Lower leg skin (tissue), 4 donors: ENCODE measurements at regions not wholly inside any gene's neighbourhood (a gene's known extent, or its start where the extent isn't known, plus 50 kb on each side); places are given as distances from the start of the nearest gene placed in this dataset.

ENCODE experiments used
- DNase-seq, 2 donors: peaks; one replicate each; pipeline ENCODE4 v3.0.0-alpha.2; 2019; ENCODE audit warnings: low spot score in 2 of 2
- H3K4me3 ChIP-seq: fragments of 200-600 bp; sonication (generic); 2 replicates; pipeline ENCODE4 v1.5.1; 2017; ENCODE audit warnings: mild to moderate bottlenecking, low read depth; ENCODE audit not compliant: poor library complexity, severe bottlenecking
- POLR2A ChIP-seq, 2 donors: fragments of 450-650 bp; IDR thresholded peaks; one replicate each; pipeline ENCODE4 v1.6.1; 2016 to 2017; ENCODE audit warnings: antibody characterized with exemption in 2 of 2, mild to moderate bottlenecking in 1 of 2, moderate library complexity in 1 of 2
- WGBS, 2 donors: methylation state at CpG; one replicate each; pipeline ENCODE4 v1.1.5; 2018; 5-methylcytosine and 5-hydroxymethylcytosine counted together
- intact Hi-C: fragments of 100-400 bp; cut with DNase I; formaldehyde crosslinking; loops from one replicate; pipeline ENCODE4 v1.15.0; 2023; ENCODE audit warnings: low total_unique reads
- TF ChIP-seq, protein P1 (sequence below), 3 donors: fragments of 450-650 bp; IDR thresholded peaks; one replicate each; pipeline ENCODE4 v1.5.1; 2016; ENCODE audit warnings: antibody characterized with exemption in 3 of 3, mild to moderate bottlenecking in 3 of 3, moderate library complexity in 2 of 3

DNA sequence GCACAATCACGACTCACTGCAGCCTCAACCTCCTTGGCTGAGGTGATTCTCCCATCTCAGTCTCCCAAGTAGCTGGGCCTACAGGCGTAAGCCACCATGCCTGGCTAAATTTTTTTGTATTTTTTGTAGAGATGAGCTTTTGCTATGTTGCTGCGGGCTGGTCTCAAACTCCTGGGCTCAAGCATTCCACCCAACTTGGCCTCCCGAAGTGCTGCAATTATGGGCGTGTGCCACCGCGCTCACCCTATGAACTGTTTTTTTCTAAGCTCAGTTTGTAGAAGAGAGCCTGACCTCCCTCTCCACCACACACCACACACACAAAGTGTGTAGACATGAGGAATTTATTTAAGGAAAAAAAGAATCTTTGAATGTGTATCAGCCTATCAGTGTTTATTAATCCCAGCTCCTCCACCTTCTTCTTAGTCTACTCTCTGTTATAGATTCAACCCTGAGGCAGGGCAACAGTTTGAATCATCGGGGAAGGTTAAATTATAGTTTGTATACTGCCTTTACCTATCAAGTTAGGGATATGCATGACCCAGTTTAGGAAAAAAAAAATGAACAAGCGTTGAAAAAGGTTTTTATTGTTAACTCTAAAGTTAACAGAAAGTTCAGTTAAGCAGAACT is 74.1 kb downstream of the PLEKHG1 start:
- DNase-seq, result no peak
- intact Hi-C loops, result no loop called here
- no peak overlapping the region for H3K4me3 ChIP-seq
- TF ChIP-seq POLR2A (IDR thresholded peaks at IDR 0.05), result no peak
- TF ChIP-seq, protein P1, sequence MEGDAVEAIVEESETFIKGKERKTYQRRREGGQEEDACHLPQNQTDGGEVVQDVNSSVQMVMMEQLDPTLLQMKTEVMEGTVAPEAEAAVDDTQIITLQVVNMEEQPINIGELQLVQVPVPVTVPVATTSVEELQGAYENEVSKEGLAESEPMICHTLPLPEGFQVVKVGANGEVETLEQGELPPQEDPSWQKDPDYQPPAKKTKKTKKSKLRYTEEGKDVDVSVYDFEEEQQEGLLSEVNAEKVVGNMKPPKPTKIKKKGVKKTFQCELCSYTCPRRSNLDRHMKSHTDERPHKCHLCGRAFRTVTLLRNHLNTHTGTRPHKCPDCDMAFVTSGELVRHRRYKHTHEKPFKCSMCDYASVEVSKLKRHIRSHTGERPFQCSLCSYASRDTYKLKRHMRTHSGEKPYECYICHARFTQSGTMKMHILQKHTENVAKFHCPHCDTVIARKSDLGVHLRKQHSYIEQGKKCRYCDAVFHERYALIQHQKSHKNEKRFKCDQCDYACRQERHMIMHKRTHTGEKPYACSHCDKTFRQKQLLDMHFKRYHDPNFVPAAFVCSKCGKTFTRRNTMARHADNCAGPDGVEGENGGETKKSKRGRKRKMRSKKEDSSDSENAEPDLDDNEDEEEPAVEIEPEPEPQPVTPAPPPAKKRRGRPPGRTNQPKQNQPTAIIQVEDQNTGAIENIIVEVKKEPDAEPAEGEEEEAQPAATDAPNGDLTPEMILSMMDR (IDR thresholded peaks at IDR 0.05), result no peak
- 73 to 85% methylated on average over 9 of the region's 9 CpGs for WGBS, 2 donors

DNA sequence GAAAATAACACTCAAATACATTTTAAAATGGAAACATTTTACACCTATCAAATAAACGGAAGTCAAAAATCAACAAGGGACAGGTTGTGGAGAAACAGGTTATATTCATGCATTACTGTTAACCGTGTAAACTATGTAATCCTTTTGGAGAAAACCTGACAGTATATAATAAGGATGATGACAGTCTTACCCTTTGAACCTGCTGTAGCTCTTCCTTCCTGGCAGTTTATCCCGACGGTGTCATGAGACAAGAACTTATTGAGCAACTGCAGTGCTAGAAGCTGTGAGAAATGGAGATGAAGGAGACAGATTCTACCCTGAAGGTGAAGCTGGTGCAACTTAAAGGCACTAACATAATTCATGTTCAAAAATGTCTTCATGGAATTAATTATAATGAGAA is 76.7 kb downstream of the PLEKHG1 start:
- DNase-seq, result no peak
- no peak overlapping the region for H3K4me3 ChIP-seq
- intact Hi-C loops, result no loop called here
- TF ChIP-seq, protein P1 (IDR thresholded peaks at IDR 0.05), result no peak
- no peak for TF ChIP-seq POLR2A (IDR thresholded peaks at IDR 0.05)
- whole genome bisulfite sequencing, 2 donors, result 60 to 61% methylated on average over 4 of the region's 4 CpGs

DNA sequence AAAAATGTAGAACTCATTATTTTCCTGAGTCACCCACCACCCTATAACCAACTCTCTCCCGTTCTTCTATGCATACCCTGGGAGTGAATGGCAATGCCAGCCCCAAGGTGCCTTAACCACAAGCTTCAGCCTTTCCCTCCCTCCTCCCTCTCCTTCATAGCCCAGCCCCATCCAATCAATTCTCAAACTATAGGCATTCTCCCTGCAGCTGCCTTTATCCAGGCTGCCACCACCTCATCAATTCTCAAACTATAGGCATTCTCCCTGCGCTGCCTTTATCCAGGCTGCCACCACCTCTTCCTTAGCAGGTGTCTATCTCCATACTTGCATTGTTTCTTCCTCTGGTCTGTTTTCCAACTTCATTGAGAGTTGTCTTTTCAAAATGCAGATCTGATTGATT is 77.1 kb downstream of the PLEKHG1 start:
- DNase-seq, result no peak
- WGBS, 2 donors, result 84 to 89% methylated on average over 2 of the region's 2 CpGs
- TF ChIP-seq, protein P1 (IDR thresholded peaks at IDR 0.05), result no peak
- no peak for TF ChIP-seq POLR2A (IDR thresholded peaks at IDR 0.05)

DNA sequence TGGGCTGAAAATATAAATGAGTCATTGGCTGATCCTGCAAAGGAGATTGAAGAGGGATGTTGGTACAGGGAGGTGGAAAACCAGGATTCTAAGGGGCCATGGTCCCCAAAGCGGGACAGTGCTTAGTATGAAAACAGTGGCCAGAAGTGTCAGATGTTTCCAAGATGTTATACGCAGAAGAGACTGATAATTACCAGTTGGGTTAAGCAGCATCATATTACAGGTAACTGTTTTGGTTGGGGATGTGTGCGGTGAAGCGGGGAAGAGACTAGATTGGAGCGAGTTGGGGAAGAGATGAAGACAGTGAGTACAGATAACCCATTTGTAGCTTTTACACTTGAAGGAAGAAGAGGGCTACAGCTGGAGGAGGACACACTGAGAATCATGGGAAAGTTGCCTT is 80.8 kb downstream of the PLEKHG1 start:
- no peak for DNase-seq
- whole genome bisulfite sequencing, 2 donors, result 94 to 96% methylated on average over 5 of the region's 5 CpGs
- intact Hi-C loops, result no loop called here

More for the DNA sequence above, 77.1 kb downstream of the PLEKHG1 start:
- intact Hi-C loops, result no loop called here
- no peak overlapping the region for H3K4me3 ChIP-seq

DNA sequence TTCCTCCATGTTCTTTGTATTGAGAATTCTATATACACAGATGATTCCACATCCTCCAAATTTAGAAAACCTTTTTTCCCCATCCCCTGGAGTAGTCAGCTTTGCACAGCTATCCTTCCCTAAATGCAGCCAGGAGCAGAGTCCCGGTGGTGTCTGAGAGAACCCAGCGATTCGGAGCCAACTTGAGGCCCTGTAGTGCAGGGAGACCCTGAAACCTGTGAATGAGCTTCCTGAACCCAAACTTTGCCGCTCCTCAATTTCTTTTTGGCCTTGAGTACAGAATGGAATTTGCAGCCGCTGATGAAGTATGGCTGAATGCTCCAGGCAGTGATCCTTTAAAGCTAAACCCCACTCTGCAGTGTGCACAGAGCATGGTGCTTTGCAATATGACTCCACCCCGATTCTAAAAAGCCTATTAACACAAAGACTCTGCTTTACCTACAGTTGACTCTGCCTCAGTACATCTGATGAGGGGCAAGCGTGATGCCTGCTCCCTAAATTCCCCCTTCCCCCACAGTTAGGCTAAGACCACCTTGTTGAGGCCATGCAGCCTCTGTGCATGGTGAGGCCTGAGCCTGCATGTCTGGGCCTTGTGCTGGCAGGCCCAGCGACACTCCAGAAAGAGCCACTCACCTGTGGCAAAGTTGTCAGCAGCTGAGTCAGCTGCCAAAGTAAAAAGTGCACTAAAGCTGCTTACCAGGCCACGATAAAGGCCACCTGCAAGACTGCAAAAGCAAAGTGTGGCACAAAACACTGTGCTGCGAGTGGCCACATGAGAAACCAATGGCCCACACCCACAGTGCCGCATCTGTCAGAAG is 82.1 kb downstream of the PLEKHG1 start:
- no peak for DNase-seq
- no peak overlapping the region for H3K4me3 ChIP-seq
- intact Hi-C loops, result no loop called here
- TF ChIP-seq POLR2A (IDR thresholded peaks at IDR 0.05), result no peak
- TF ChIP-seq, protein P1 (IDR thresholded peaks at IDR 0.05), result no peak
- 79 to 83% methylated on average over 11 of the region's 11 CpGs for WGBS, 2 donors

More for the DNA sequence above, 80.8 kb downstream of the PLEKHG1 start:
- no peak for TF ChIP-seq POLR2A (IDR thresholded peaks at IDR 0.05)
- TF ChIP-seq, protein P1 (IDR thresholded peaks at IDR 0.05), result no peak
- no peak overlapping the region for H3K4me3 ChIP-seq
